ENCODE measurements at regions not wholly inside any gene's neighbourhood (a gene's known extent, or its start where the extent isn't known, plus 50 kb on each side); places are given as distances from the start of the nearest gene placed in this dataset.

- no TSS peak for BruUV-seq (replicated peaks)
- DNase-seq (ENCODE audit: extremely low read depth in 1 of 4, low spot score in 3 of 4) (no peak), ATAC-seq (no peak), FAIRE-seq (no peak)
- intact Hi-C loops (cut with micrococcal nuclease) (no loop called here), in situ Hi-C loops (cut with MboI) (no loop called here)
- Histone ChIP-seq H2AFZ (ENCODE audit: low read depth, low read length) (no peak overlapping the region), H4K20me1 (replicated peaks; ENCODE audit: control insufficient read depth, insufficient read depth, low read length) (no peaks in the 10 kb centered on the region), H3K9me1 (ENCODE audit: control insufficient read depth, insufficient read depth, low read length) (no peaks in the 10 kb centered on the region), H3K9me3 (replicated peaks; ENCODE audit: control insufficient read depth, insufficient read depth, low read depth, low read length) (no peaks in the 10 kb centered on the region), H3K4me1 (replicated peaks in 1 of 2; ENCODE audit: control insufficient read depth in 2 of 2, insufficient read depth in 2 of 2, low read length in 2 of 2) (no peaks in the 10 kb centered on the region), H3K27me3 (ENCODE audit: control insufficient read depth in 2 of 2, insufficient read depth in 2 of 2, low read length in 2 of 2) (no peaks in the 10 kb centered on the region), H3K27ac (ENCODE audit: extremely low read depth, low read depth, low read length) (no peak overlapping the region), H3K4me3 (no peak overlapping the region), H3K36me3 (ENCODE audit: control insufficient read depth, insufficient read depth, low read length) (no peaks in the 10 kb centered on the region), H3K4me2 (ENCODE audit: insufficient read depth, low read length) (no peak overlapping the region), H3K79me2 (ENCODE audit: control insufficient read depth, insufficient read depth, low read length) (no peaks in the 10 kb centered on the region), H3K9ac (ENCODE audit: insufficient read depth in 1 of 2, low read depth in 2 of 2, low read length in 2 of 2) (no peak overlapping the region)
- TF ChIP-seq ZFX (CRISPR knock-in tag; IDR thresholded peaks at IDR 0.05), result no peak
- TF ChIP-seq, protein P1, sequence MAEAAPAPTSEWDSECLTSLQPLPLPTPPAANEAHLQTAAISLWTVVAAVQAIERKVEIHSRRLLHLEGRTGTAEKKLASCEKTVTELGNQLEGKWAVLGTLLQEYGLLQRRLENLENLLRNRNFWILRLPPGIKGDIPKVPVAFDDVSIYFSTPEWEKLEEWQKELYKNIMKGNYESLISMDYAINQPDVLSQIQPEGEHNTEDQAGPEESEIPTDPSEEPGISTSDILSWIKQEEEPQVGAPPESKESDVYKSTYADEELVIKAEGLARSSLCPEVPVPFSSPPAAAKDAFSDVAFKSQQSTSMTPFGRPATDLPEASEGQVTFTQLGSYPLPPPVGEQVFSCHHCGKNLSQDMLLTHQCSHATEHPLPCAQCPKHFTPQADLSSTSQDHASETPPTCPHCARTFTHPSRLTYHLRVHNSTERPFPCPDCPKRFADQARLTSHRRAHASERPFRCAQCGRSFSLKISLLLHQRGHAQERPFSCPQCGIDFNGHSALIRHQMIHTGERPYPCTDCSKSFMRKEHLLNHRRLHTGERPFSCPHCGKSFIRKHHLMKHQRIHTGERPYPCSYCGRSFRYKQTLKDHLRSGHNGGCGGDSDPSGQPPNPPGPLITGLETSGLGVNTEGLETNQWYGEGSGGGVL (CRISPR knock-in tag; IDR thresholded peaks at IDR 0.05), result no peak
- no peak for TF ChIP-seq BHLHE40 (IDR thresholded peaks at IDR 0.05; ENCODE audit: low read length)
- no peak for TF ChIP-seq AFF1 (IDR thresholded peaks at IDR 0.05; ENCODE audit: low read depth in 1 of 2, partially characterized antibody in 2 of 2)
- TF ChIP-seq SAFB2 (IDR thresholded peaks at IDR 0.05; ENCODE audit: borderline replicate concordance, low read depth, low read length, severe bottlenecking), result no peak
- no peak for TF ChIP-seq NRF1 (conservative IDR thresholded peaks at IDR 0.05 in 1 of 2, IDR thresholded peaks at IDR 0.05 in 1 of 2)
- TF ChIP-seq POLR2B (IDR thresholded peaks at IDR 0.05; ENCODE audit: low read depth, partially characterized antibody), result no peak
- no peak for TF ChIP-seq ZNF77 (CRISPR knock-in tag; IDR thresholded peaks at IDR 0.05)
- TF ChIP-seq MEIS2 (IDR thresholded peaks at IDR 0.05; ENCODE audit: partially characterized antibody), result no peak
- CTCF ChIA-PET (ENCODE audit: low intra/inter-chr PET ratio), result no interaction called here
- WGBS (ENCODE audit: insufficient coverage, low coverage, missing lambda C conversion rate), result 2% methylated on average over 3 of the region's 3 CpGs
- POLR2A ChIA-PET, result no interaction called here
Measured at GRCh38 chr12:41715256-41715655, 429.4 kb downstream of the GXYLT1 start.

Measured in K562 (cell line).